ENCODE measurements at regions not wholly inside any gene's neighbourhood (a gene's known extent, or its start where the extent isn't known, plus 50 kb on each side); places are given as distances from the start of the nearest gene placed in this dataset.

DNA sequence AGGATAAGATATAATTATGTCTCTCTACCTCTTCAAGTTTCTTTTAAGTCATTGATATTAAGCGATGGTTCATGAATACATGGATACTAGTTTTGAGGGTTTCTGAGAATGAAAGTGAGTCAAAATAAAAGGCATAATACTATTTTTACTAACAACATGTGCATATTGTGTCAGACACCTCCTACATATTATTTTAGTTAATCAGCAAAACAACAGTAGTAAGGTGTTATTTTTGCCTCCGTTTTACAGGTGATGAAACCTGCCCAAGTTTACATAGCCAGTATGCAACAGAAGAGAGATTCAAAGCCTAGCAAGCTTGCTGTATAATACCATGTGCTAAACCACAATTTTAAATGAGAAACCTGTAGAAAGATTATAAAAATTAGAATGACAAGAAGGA, 544.1 kb downstream of the EPHA5 start:
- Histone ChIP-seq H3K4ac (ENCODE audit: low read depth, low read length) (no peak overlapping the region), H4K91ac (ENCODE audit: insufficient read depth, low read depth, low read length) (no peak overlapping the region), H4K8ac (ENCODE audit: low read depth in 2 of 2, low read length in 2 of 2) (no peak overlapping the region), H2BK15ac (ENCODE audit: low read depth, low read length) (no peak overlapping the region), H3K9ac (ENCODE audit: low read depth, low read length) (no peak overlapping the region), H3K23ac (ENCODE audit: low read depth, low read length) (no peak overlapping the region), H3K27me3 (ENCODE audit: control insufficient read depth, insufficient read depth, low read length) (no peaks in the 10 kb centered on the region), H4K5ac (ENCODE audit: low read depth, low read length) (no peak overlapping the region), H4K20me1 (ENCODE audit: insufficient read depth, low read length) (no peaks in the 10 kb centered on the region), H3K4me3 (ENCODE audit: insufficient read depth, low read depth, low read length) (no peak overlapping the region), H3K9me3 (ENCODE audit: control insufficient read depth, insufficient read depth, low read length) (no peaks in the 10 kb centered on the region), H2BK5ac (ENCODE audit: low read depth, low read length, poor library complexity, severe bottlenecking) (no peak overlapping the region), H2BK120ac (ENCODE audit: low read depth, low read length) (no peak overlapping the region), H2AK9ac (replicated peaks; ENCODE audit: low read depth, low read length, poor library complexity) (no peak overlapping the region), H3K4me2 (ENCODE audit: low read depth, low read length) (no peak overlapping the region), H3K36me3 (ENCODE audit: control insufficient read depth, insufficient read depth, low read length) (no peaks in the 10 kb centered on the region), H2AFZ (replicated peaks; ENCODE audit: low read length, poor library complexity) (no peak overlapping the region), H3K56ac (ENCODE audit: extremely low read depth, insufficient read depth, low read length) (no peak overlapping the region), H3K79me1 (ENCODE audit: low read depth in 1 of 2, low read length in 2 of 2) (no peaks in the 10 kb centered on the region), H3K9me1 (ENCODE audit: insufficient read depth, low read length) (no peaks in the 10 kb centered on the region), H2AK5ac (ENCODE audit: low read depth, low read length) (no peak overlapping the region), H3K27ac (ENCODE audit: insufficient read depth, low read length) (no peak overlapping the region), H3K4me1 (ENCODE audit: control insufficient read depth, insufficient read depth, low read length) (no peaks in the 10 kb centered on the region), H3K18ac (ENCODE audit: low read depth, low read length) (no peak overlapping the region), H3K14ac (replicated peaks; ENCODE audit: low read depth, low read length) (no peak overlapping the region), H2BK20ac (ENCODE audit: low read depth, low read length) (no peak overlapping the region)
- dilution Hi-C loops (cut with HindIII; ENCODE audit: low sequenced_read_pairs, unreplicated experiment) (no loop called here), in situ Hi-C loops (cut with MboI; ENCODE audit: low sequenced_read_pairs) (no loop called here), intact Hi-C loops (cut with micrococcal nuclease) (no loop called here)
- TF ChIP-seq RCOR1 (IDR thresholded peaks at IDR 0.05; ENCODE audit: insufficient replicate concordance, low read length) (no peak), MXI1 (IDR thresholded peaks at IDR 0.05; ENCODE audit: borderline replicate concordance, low read depth, low read length) (no peak)
- POLR2A ChIA-PET (ENCODE audit: unreplicated experiment) = no interaction called here
- ATAC-seq (ENCODE audit: low read depth) = no peak
- BruUV-seq (replicated peaks) = no TSS peak
- WGBS, 2 experiments (ENCODE audit: extremely low coverage in 2 of 2, insufficient read length in 1 of 2) = no CpG with 5 or more reads among the region's 2 CpGs
- no peak for DNase-seq
- CTCF ChIA-PET = no interaction called here

Data from IMR-90 (cell line).